Upper lobe of right lung (tissue), 1 donor: ENCODE measurements at regions not wholly inside any gene's neighbourhood (a gene's known extent, or its start where the extent isn't known, plus 50 kb on each side); places are given as distances from the start of the nearest gene placed in this dataset.

ENCODE experiments used
- ATAC-seq: fragments of 200-7000 bp; cut with Tn5 transposase; one replicate; pipeline ENCODE4 v1.9.1; 2020; ENCODE audit warnings: mild to moderate bottlenecking, moderate library complexity
- DNase-seq: peaks from one replicate; pipeline ENCODE4 v3.0.0-alpha.2; 2020
- H3K27ac ChIP-seq: fragments of 200-600 bp; one replicate; pipeline ENCODE4 v1.8.0; 2022
- H3K27me3 ChIP-seq: fragments of 200-600 bp; one replicate; pipeline ENCODE4 v1.8.0; 2022; ENCODE audit warnings: mild to moderate bottlenecking
- H3K36me3 ChIP-seq: fragments of 200-600 bp; one replicate; pipeline ENCODE4 v1.8.0; 2022
- H3K4me1 ChIP-seq: fragments of 200-600 bp; one replicate; pipeline ENCODE4 v1.8.0; 2022
- H3K4me3 ChIP-seq: fragments of 200-600 bp; one replicate; pipeline ENCODE4 v1.8.0; 2022; ENCODE audit warnings: mild to moderate bottlenecking
- H3K9me3 ChIP-seq: fragments of 200-600 bp; one replicate; pipeline ENCODE4 v1.8.0; 2022
- CTCF ChIP-seq: fragments of 200-600 bp; IDR thresholded peaks from one replicate; pipeline ENCODE4 v1.8.0; 2022; ENCODE audit warnings: antibody characterized with exemption
- intact Hi-C: fragments of 100-400 bp; cut with DNase I; formaldehyde crosslinking; loops from one replicate; pipeline ENCODE4 v1.11.0; 2022
- donor health status: DM: no; HTN: yes; CAD: no; lungs with severe emphysema.

GRCh38 chr7:84640637-84641036 is 446.0 kb upstream of the SEMA3A start:
- H3K27me3 ChIP-seq = no peaks in the 10 kb centered on the region
- TF ChIP-seq CTCF = no peak
- H3K4me1 ChIP-seq = peaks cover 9% of the 10 kb centered on the region
- no peak for DNase-seq
- ATAC-seq = no peak
- intact Hi-C loops = no loop called here
- H3K27ac ChIP-seq = no peak overlapping the region
- H3K4me3 ChIP-seq = no peak overlapping the region
- H3K36me3 ChIP-seq = no peaks in the 10 kb centered on the region
- no peaks in the 10 kb centered on the region for H3K9me3 ChIP-seq

- Histone ChIP-seq H3K4me1 (peaks cover 9% of the 10 kb centered on the region), H3K4me3 (no peak overlapping the region), H3K27ac (no peak overlapping the region), H3K36me3 (no peaks in the 10 kb centered on the region), H3K27me3 (no peaks in the 10 kb centered on the region), H3K9me3 (no peaks in the 10 kb centered on the region)
- TF ChIP-seq CTCF = no peak
- intact Hi-C loops = no loop called here
- no peak for ATAC-seq
- DNase-seq = no peak
Observed at GRCh38 chr7:84638339-84638697, 443.7 kb upstream of the SEMA3A start.

- Histone ChIP-seq H3K36me3 (no peaks in the 10 kb centered on the region), H3K4me1 (peaks cover 9% of the 10 kb centered on the region), H3K4me3 (no peak overlapping the region), H3K27ac (peak overlapping the region; percentile 27), H3K27me3 (no peaks in the 10 kb centered on the region), H3K9me3 (no peaks in the 10 kb centered on the region)
- TF ChIP-seq CTCF = no peak
- ATAC-seq (peak; percentile 39), DNase-seq (no peak)
- intact Hi-C loops = no loop called here
Observed at GRCh38 chr7:84637568-84638338, 443.2 kb upstream of the SEMA3A start.

GRCh38 chr7:84631913-84632312 is 437.3 kb upstream of the SEMA3A start:
- Histone ChIP-seq H3K36me3 (no peaks in the 10 kb centered on the region), H3K9me3 (no peaks in the 10 kb centered on the region), H3K4me1 (no peaks in the 10 kb centered on the region), H3K27me3 (no peaks in the 10 kb centered on the region), H3K4me3 (no peak overlapping the region), H3K27ac (no peak overlapping the region)
- DNase-seq (no peak), ATAC-seq (no peak)
- no peak for TF ChIP-seq CTCF
- intact Hi-C loops = no loop called here

- intact Hi-C loops = no loop called here
- Histone ChIP-seq H3K4me1 (no peaks in the 10 kb centered on the region), H3K4me3 (no peak overlapping the region), H3K27me3 (no peaks in the 10 kb centered on the region), H3K36me3 (no peaks in the 10 kb centered on the region), H3K27ac (no peak overlapping the region), H3K9me3 (no peaks in the 10 kb centered on the region)
- DNase-seq (no peak), ATAC-seq (no peak)
- no peak for TF ChIP-seq CTCF
Observed at GRCh38 chr7:84629640-84630318, 435.2 kb upstream of the SEMA3A start.
